HUDEP-2 (cell line): ENCODE measurements at regions not wholly inside any gene's neighbourhood (a gene's known extent, or its start where the extent isn't known, plus 50 kb on each side); places are given as distances from the start of the nearest gene placed in this dataset.
"Not testable (repeated sequence)": the region's sequence is repeated elsewhere in the genome, so short reads cannot be mapped to it uniquely, and the experiment has no call there.

Source experiments
- DNase-seq, 76 experiments: peaks; one replicate each; lab custom pipeline; 2025; ENCODE audit not compliant: unreplicated experiment in 76 of 76; lab: John Stamatoyannopoulos, UW

GRCh38 chr2:67891642-67892041 lies 171.2 kb downstream of the C1D start:
- no peak for DNase-seq

- DNase-seq: no peak
These were observed 170.4 kb downstream of the C1D start for GRCh38 chr2:67892339-67892846.

- no peak for DNase-seq
These were observed 167.4 kb downstream of the C1D start for GRCh38 chr2:67895227-67895941.

- DNase-seq: no peak
These were observed 166.7 kb downstream of the C1D start for GRCh38 chr2:67896076-67896475.

GRCh38 chr2:67896476-67896875 lies 166.3 kb downstream of the C1D start:
- no peak for DNase-seq

GRCh38 chr2:67898595-67898994 lies 164.2 kb downstream of the C1D start:
- DNase-seq: no peak

GRCh38 chr2:67899187-67899586 lies 163.6 kb downstream of the C1D start:
- DNase-seq: no peak

- no peak for DNase-seq
These were observed 162.0 kb downstream of the C1D start for GRCh38 chr2:67900826-67901225.

- no peak for DNase-seq
These were observed 158.2 kb downstream of the C1D start for GRCh38 chr2:67904566-67904965.

- DNase-seq: no peak
These were observed 157.8 kb downstream of the C1D start for GRCh38 chr2:67904966-67905365.

GRCh38 chr2:67906547-67906946 lies 156.3 kb downstream of the C1D start:
- not testable (repeated sequence) for DNase-seq

- DNase-seq: no peak
These were observed 145.3 kb downstream of the C1D start for GRCh38 chr2:67917332-67918054.

- DNase-seq: no peak
These were observed 144.3 kb downstream of the C1D start for GRCh38 chr2:67918471-67918870.

- no peak for DNase-seq
These were observed 143.3 kb downstream of the C1D start for GRCh38 chr2:67919490-67919889.

- DNase-seq: no peak
These were observed 140.6 kb downstream of the C1D start for GRCh38 chr2:67922080-67922785.

GRCh38 chr2:67923696-67924095 lies 139.1 kb downstream of the C1D start:
- peak in 1 of 76 experiments; percentile 5 for DNase-seq

- DNase-seq: no peak
These were observed 135.3 kb downstream of the C1D start for GRCh38 chr2:67927501-67927900.

GRCh38 chr2:67930156-67930555 lies 132.6 kb downstream of the C1D start:
- no peak for DNase-seq

- no peak for DNase-seq
These were observed 125.8 kb downstream of the C1D start for GRCh38 chr2:67936969-67937368.

- DNase-seq: no peak
These were observed 124.8 kb downstream of the C1D start for GRCh38 chr2:67938053-67938452.

GRCh38 chr2:67945056-67945455 lies 117.7 kb downstream of the C1D start:
- no peak for DNase-seq
